Stimulated activated CD4-positive, alpha-beta T cell treated with anti-CD3 and anti-CD28 coated beads, TNF-alpha, amount 100 ng/mL, for 1 hour (primary cell): ENCODE measurements at regions not wholly inside any gene's neighbourhood (a gene's known extent, or its start where the extent isn't known, plus 50 kb on each side); places are given as distances from the start of the nearest gene placed in this dataset.

Experiments used
- DNase-seq, 3 donors: peaks; one replicate each; pipeline ENCODE4 v3.0.0-alpha.2; 2020; ENCODE audit warnings: low read depth in 3 of 3, low spot score in 1 of 3

GRCh38 chr10:2471811-2472210 is 595.5 kb upstream of the PFKP start:
- no peak for DNase-seq

- DNase-seq: no peak
Measured at GRCh38 chr10:2469802-2470201, 597.5 kb upstream of the PFKP start.

- no peak for DNase-seq
Measured at GRCh38 chr10:2464483-2464882, 602.9 kb upstream of the PFKP start.

DNA sequence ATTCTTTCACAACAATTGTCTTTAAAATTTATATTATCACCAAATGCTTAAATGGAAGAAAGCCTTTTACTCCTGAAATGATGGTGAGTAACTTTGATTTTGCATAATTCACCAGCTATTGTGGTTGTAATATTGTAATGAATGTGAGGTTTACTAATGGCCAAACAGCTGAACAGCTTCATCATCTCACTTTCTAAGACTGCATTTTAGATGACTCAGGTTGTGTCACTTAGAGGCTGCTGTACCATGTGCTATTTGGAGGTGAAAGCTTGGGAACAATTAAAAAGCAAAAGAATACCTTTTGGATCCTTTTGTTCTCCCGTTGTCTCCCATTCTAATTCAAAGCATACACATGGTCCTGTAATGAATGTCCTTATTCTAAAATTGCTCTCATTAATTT is 604.0 kb upstream of the PFKP start:
- no peak for DNase-seq

DNA sequence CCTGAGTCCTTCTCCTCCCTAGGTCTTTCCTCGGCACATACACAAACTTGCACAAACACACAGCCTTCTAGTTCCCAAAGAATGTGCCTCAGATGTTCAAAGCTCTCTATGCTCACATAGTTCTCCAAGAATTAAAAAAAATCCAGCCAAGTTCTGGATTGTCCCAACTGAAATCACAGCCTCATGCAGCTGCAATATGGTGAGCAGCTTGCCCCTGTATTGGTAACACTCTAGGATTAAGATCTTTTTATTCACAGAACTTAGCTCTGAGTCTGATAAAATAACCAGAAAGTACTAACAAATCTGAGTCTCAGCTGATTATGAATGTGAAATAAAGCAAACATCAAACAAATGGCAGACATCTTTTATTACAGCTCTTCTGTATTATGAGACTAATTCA is 604.8 kb upstream of the PFKP start:
- no peak for DNase-seq

- no peak for DNase-seq
Measured at GRCh38 chr10:2460812-2461211, 606.5 kb upstream of the PFKP start.

GRCh38 chr10:2459713-2460112 is 607.6 kb upstream of the PFKP start:
- DNase-seq: no peak

DNA sequence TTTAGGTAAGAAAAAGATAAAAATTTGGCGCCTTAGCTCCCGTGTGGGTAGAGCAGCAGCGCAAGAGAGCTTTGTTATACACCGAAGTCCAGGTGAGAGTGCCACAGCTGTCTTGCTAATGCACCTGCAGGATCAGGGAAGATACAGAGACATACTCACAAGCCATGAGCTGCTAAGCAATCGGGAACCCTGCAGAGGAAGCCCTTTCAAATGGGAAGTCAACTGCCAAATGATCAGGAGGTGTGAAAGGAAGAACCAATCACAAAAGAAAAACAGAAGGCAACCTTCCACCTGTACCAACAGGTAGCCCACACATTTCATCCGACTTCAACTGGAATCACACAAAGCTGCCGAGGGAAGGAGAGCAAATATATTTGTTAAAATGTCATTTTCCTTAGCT is 610.5 kb upstream of the PFKP start:
- DNase-seq: no peak

- DNase-seq: no peak
Measured at GRCh38 chr10:2445370-2445769, 622.0 kb upstream of the PFKP start.

GRCh38 chr10:2439983-2440382 is 627.4 kb upstream of the PFKP start:
- no peak for DNase-seq

- DNase-seq: no peak
Measured at GRCh38 chr10:2439000-2439399, 628.3 kb upstream of the PFKP start.

- no peak for DNase-seq
Measured at GRCh38 chr10:2438248-2438939, 629.0 kb upstream of the PFKP start.

DNA sequence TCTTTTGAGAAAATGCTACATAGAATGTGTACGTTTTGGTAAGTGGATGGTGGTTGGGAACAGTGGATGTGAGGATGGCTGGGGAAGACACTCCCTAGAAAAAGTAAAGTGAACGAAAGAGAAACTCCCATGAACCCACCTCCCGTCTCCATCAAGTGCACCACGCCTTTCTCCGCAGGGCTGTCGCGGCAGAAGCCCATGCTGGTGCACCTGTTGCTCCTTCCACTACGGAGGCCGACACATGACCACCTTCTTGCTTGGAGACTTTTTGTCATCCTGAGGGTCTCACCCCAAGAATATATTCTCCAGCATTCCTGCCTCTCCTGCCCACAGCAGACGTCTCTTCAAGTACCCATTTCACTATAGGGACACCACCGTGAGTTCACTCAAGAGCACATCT is 630.4 kb upstream of the PFKP start:
- DNase-seq: no peak

DNA sequence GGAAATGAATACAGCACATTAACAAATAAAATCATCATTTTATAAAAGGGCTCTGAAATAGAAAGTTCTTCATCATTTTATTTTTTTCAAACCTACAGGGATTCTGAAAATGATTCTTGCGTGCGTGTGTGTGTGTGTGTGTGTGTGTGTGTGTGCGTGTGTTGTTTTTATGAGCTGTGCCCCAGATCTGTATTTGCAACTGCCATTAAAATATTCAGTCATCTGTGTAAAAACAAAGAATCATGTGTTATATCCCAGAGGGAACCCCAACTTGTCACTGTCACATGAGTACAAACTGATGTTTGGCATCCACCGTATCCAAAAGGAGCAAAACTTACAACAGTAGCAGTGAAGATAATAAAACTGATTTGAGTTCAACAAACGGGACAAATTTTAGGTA is 635.4 kb upstream of the PFKP start:
- DNase-seq: no peak

- DNase-seq: no peak
Measured at GRCh38 chr10:2427412-2427811, 639.9 kb upstream of the PFKP start.

GRCh38 chr10:2425320-2425719 is 642.0 kb upstream of the PFKP start:
- DNase-seq: no peak

- DNase-seq: no peak
Measured at GRCh38 chr10:2414562-2414961, 652.8 kb upstream of the PFKP start.

GRCh38 chr10:2414039-2414438 is 653.3 kb upstream of the PFKP start:
- DNase-seq: no peak

DNA sequence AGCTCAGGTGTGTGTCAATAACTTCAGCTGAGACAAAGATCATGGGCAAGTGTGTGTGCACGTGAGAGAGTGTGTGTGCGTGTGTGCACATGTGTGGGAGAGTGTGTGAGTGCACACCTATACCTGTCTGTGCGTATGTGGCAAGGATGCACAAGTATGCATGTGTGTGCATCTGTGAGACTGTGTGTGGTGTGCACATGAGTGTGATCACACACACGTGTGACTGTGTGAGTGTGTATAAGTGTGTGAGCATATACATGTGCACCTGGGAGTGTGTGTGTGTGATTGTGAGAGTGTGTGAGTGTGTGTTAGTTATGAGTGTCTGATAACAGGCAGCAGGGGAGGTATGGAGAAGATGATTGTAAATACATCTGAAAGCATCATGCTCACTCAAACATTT is 657.3 kb upstream of the PFKP start:
- DNase-seq: no peak

GRCh38 chr10:2401459-2401858 is 664.1 kb upstream of the ADARB2 start:
- no peak for DNase-seq

DNA sequence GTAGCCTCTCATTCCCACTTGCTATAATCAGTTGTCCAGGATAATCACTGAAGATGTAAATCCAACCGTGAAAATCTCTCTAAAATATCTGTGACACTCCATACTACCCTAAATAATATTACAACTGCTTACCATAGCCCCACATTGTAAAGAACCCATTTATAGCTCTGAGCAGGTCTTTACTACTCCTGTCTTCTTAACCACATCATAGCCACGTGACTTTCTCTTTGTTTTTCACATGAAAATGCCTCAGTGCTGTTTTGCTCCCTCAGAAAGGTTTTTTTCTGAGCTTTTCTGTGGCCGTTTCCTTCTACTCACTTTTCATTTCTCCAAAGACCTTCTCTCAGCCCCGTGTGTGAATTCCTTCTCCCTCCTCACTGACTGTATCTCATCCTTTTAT is 662.2 kb upstream of the ADARB2 start:
- no peak for DNase-seq

DNA sequence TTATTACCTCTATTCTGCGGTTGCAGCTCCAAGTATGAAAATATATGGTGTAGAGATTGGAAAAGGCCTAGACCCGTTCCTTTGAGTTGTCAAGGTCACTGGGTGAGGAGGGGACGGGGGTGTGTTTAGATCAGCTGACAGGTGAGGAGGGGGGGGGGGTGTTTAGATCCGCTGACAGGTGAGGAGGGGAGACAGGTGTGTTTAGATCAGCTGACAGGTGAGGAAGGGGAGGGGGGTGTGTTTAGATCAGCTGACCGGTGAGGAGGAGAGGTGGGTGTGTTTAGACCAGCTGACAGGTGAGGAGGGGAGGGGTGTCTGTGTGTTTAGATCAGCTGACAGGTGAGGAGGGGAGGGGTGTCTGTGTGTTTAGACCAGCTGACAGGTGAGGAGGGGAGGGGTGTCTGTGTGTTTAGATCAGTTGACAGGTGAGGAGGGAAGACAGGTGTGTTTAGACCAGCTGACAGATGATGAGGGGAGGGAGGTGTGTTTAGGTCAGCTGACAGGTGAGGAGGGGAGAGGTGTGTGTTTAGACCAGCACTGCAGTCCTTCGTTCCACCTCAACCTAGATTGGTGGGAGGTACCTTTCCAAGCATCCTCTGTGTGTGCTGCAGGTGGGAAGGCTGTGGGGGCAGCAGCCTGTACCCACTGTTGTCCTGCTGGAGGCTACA is 655.0 kb upstream of the ADARB2 start:
- no peak for DNase-seq

- no peak for DNase-seq
Measured at GRCh38 chr10:2387672-2388071, 650.3 kb upstream of the ADARB2 start.
